NCI-H748 (cell line): ENCODE measurements at regions not wholly inside any gene's neighbourhood (a gene's known extent, or its start where the extent isn't known, plus 50 kb on each side); places are given as distances from the start of the nearest gene placed in this dataset.

Experiments
- DNase-seq: peaks from one replicate; lab custom pipeline; 2025; ENCODE audit not compliant: unreplicated experiment; lab: John Stamatoyannopoulos, UW

DNA sequence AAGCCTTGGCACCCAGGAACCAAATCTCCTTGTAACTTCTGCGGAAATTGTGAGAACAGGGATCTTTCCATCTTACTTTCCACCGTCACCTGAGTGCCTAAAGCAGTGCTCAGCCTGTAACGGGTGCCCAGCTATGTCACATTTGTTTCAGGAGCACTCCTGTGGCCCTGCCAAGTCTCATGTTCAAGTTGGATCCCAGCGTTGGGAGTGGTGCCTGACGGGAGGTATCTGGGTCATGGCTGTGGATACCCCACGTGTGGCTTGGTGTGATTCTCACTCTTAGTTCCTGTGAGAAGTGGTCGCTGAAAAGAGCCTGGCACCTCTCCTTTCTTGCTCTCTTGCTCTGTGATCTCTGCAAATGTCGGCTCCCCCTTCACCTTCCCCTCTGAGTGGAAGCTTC is 114.9 kb downstream of the UQCRFS1 start:
- no peak for DNase-seq

- DNase-seq, result no peak
Observed at GRCh38 chr19:29096896-29097295, 116.1 kb downstream of the UQCRFS1 start.

DNA sequence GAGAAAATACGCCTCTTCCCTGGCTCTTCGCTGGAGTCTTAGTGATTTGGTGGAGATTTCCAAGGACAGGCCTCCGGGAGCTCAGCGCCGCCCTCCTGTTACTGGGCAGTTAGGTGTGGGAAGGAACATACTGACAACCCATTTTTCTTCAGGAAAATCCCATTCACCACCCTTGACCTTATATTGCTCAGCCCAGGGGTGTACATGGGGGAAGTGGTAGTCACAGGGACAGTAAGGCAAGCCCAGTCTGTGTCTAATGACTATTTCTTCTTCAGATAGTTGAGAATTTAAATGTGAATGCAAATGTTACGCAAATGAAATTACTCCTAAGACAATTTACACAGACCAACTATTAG is 119.4 kb downstream of the UQCRFS1 start:
- DNase-seq, result no peak

DNA sequence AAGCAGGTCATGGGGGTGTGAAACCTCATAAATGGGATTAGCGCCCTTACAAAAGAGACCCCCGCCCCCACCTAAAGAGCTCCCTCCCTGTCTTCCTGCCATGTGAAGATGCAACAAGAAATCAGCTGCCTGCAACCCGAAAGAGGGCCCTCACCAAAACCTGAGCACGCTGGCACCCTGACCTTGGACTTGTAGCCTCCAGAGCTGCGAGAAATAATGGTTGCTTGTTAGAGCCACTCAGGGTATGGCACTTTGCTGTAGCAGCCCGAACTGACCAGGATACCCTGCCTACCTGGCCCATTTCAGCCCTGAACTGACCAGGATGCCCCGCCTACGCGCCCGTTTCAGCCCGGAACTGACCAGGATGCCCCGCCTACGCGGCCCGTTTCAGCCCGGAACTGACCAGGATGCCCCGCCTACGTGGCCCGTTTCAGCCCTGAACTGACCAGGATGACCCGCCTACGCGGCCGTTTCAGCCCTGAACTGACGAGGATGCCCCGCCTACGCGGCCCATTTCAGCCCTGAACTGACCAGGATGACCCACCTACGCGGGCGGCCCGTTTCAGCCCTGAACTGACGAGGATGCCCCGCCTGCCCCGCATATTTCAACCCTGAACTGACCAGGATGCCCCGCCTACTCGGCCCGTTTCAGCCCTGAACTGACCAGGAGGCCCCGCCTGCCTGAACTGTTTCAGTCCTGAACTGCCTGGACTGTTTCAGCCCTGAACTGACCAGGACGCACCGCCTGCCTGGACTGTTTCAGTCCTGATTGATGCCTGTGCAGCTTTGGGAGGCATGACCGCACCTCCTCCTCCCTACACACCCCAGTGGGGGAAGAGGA is 120.0 kb downstream of the UQCRFS1 start:
- no peak for DNase-seq

- DNase-seq, result no peak
Observed at GRCh38 chr19:29090783-29091526, 122.0 kb downstream of the UQCRFS1 start.

- DNase-seq, result no peak
Observed at GRCh38 chr19:29089315-29089870, 123.6 kb downstream of the UQCRFS1 start.

DNA sequence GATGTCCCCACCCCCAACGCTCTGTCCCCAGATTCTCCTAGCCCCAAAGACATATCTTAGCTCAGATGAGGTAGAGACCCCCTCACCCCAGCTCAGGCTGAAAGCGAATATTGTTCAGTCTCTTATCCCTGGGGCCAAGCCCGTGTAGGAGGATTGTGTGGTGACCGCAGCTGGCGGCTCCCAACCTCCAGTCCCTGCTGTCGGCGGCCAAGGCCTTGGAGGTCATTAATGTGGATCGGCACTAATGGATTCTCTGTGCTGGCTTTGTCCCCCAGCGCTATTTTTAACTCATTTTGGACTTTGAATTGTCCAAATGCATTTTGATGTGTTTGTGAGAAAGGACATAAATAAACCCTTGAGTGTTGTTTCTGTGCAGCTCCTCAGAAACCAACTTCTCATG is 124.2 kb downstream of the UQCRFS1 start:
- DNase-seq, result no peak

DNA sequence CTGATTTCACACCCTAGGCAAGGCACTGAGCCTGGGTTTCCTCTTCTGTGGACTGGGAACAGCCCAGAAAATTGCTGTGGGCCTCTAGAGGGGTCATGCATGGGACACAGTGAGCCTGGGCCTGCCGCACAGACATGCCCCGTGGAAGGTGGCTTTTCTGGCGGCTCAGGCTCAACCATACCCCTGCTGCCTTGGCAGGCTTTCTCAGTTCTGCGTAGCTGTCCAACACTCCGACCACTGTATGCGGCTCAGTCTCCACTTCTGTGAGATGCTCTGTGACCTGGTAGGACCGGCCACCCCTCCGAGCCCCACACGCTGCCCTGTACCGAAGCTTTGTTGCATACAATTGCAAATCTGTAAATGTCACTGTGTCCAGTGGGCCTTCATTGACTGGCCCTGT is 126.3 kb downstream of the UQCRFS1 start:
- DNase-seq, result no peak

GRCh38 chr19:29086182-29086581 is 126.8 kb downstream of the UQCRFS1 start:
- no peak for DNase-seq

DNA sequence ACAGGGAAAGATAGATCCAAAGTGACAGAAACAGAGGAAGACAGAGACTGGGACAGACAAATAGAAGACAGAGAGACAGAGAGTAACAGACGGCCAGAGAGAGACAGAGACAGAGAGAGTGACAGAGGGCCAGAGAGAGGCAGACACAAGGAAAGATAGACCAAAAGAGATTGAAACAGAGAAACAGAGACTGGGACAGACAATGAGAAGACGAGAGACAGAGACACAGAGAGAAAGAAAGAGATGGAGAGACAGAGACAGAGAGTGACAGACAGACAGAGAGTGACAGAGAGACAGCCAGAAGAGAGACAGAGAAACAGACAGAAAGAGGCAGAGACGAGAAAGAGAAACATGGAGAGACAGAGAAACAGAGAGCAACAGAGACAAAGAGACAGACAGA is 127.3 kb downstream of the UQCRFS1 start:
- DNase-seq, result no peak

GRCh38 chr19:29085206-29085605 is 127.7 kb downstream of the UQCRFS1 start:
- DNase-seq, result no peak

DNA sequence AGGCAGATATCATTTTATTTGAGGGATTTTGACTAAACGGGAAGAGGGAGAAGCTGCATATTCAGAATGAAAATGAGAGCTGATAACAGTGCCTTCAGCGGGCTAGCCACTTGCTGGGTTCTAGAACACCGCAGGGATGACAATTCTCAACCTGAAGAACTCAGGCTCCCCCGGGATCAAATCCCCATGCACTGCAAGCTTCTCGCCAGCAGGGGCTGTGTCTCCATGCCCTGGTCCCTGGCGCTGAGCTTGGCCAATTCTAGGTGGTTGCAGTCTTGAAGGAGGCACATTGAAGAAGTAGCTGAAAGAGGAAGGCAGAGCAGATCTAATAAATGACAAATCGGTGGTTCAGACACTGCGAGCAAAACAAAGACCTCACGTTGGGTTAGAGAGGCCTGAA is 128.7 kb downstream of the UQCRFS1 start:
- DNase-seq, result no peak

DNA sequence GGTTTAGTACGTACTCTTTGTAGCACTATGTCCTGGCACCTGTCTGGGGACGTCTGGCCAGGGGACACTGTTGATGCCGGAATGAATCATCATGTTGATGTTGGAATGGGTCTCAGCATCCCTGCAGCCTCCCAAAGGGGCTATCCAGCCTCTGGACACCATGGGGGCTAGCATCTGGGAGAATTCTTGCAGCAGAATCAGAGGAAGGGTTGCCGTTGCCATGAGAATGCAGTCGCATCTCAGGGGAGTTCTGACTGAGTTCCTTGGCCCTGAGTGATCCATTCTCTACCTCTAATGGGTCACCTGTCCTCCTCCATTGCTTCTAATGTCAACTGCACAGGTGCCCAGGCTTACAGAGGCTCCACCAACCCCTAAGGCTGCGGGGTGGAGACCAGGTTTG is 129.1 kb downstream of the UQCRFS1 start:
- no peak for DNase-seq

DNA sequence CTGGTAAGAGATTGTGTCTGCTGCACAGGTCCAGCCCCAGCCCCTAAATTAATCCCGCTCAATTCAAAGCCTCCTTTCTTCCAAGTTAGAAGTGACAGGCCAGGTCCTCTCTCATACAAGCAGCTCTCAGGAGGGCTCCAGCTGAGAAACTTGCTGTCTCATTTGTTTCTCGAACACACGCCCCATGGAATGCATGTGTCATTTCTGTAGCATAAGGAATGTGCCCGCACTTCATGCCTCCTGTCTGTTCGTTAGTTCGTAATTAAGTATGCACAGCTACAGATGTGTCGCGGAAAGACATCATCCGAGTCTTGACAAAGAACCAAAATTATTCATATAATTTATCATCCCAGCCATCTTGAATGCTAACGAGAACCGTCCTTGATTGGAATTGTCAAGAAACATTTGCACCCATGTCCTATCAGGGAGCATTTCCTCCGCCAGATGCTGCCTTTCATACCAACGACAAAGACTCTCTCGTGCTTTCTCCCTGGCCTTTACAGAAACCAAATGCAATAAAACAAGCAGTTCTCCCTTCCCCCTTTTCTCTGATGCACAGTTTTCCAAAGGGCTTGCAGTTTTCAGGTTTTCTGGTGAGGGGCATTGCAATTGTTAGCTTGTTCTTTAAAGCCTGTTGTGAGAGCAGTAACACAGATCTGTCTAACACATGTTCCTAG is 133.5 kb downstream of the UQCRFS1 start:
- no peak for DNase-seq

DNA sequence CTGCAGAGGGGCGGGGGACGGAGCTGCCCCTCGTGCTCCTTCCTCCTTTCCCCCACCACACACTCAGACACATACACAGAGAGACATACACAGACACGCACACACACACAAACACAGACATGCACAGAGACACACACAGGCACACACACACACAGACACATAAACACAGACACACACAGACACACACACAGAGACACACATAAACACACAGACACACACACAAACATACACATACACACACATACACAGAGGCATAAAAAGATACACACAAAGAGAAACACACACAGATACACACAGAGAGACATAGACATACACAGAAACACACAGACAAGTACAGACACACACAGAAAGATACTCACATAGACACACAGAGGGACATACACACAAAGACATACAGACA is 136.0 kb downstream of the UQCRFS1 start:
- DNase-seq, result no peak

DNA sequence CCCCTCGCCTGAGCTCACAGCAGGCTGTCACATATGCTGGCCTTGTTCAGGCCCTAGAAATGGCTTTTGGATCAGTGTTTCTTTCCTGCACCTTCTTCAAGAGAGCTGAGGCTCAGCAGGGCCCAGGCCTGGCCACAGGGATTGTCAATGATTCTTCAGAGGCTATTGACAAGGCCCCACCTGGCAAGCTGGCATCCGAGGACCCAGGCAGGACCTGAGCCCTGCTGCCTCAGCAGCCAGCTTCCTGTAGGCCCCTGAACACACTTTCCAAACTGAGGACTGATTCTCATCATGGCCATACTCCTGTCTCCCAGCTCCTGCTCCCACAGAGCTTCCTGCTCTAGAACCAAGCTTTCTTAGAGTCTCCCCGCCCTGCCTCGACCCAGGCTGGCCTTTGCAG is 136.8 kb downstream of the UQCRFS1 start:
- DNase-seq, result no peak

- no peak for DNase-seq
Observed at GRCh38 chr19:29075149-29075548, 137.8 kb downstream of the UQCRFS1 start.

- DNase-seq, result no peak
Observed at GRCh38 chr19:29074579-29074978, 138.4 kb downstream of the UQCRFS1 start.

- no peak for DNase-seq
Observed at GRCh38 chr19:29067831-29068230, 145.1 kb downstream of the UQCRFS1 start.

- DNase-seq, result no peak
Observed at GRCh38 chr19:29062475-29063435, 150.2 kb downstream of the UQCRFS1 start.
